Progenitor cell of endocrine pancreas (in vitro differentiated cells): ENCODE measurements at regions not wholly inside any gene's neighbourhood (a gene's known extent, or its start where the extent isn't known, plus 50 kb on each side); places are given as distances from the start of the nearest gene placed in this dataset.

Source experiments
- DNase-seq: peaks from one replicate; pipeline ENCODE4 v3.0.0; 2021; ENCODE audit warnings: low spot score; ENCODE audit not compliant: unreplicated experiment
- H3K27ac Mint-ChIP-seq: 2 replicates; pipeline ENCODE4 v1.8.0; 2021; ENCODE audit warnings: mild to moderate bottlenecking, moderate library complexity, mixed read lengths
- H3K27me3 Mint-ChIP-seq: 2 replicates; pipeline ENCODE4 v1.8.0; 2021; ENCODE audit warnings: mixed read lengths
- H3K36me3 Mint-ChIP-seq: 2 replicates; pipeline ENCODE4 v1.8.0; 2022; ENCODE audit warnings: mixed read lengths; ENCODE audit not compliant: insufficient read depth
- H3K4me1 Mint-ChIP-seq: 2 replicates; pipeline ENCODE4 v1.8.0; 2021; ENCODE audit warnings: low read depth, mixed read lengths
- H3K4me3 Mint-ChIP-seq: 2 replicates; pipeline ENCODE4 v1.8.0; 2021; ENCODE audit warnings: low read depth, mild to moderate bottlenecking, moderate library complexity, mixed read lengths
- H3K9me3 Mint-ChIP-seq: 2 replicates; pipeline ENCODE4 v1.8.0; 2021; ENCODE audit warnings: low read depth, mixed read lengths
- TF ChIP-seq, protein P1 (sequence below): fragments of 200-600 bp; sonication (generic); IDR thresholded peaks from one replicate; pipeline ENCODE4 v1.5.0; 2021; ENCODE audit warnings: antibody characterized with exemption, mild to moderate bottlenecking; ENCODE audit not compliant: unreplicated experiment

DNA sequence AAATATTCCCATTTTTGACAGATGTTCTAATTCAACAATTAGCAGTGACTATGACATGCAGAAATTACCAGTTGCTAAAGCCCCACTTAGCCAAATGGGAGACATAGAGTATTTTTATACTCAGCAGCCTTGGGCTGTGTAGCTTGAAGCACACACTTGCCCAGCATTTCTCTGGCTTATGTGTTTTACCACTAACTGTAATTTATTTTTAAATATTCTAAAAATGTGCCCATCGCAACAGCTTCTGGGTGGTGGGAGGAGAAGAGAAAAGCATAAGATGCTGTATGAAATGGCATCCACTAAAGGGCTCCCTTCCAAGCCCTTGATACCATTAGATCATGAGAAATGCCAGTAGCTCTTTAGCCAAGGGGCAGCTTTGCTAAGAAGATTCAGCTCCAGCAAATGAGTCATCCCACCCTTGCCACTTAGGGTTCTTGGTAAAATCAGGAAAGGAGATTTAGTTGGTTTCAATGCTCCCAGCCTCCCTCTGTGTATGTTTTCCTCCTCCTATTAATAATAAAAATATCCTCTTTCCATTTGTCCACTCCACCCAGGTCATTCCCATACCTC lies 462.7 kb upstream of the DEPDC1 start:
- Mint-ChIP-seq H3K36me3 (no peaks in the 10 kb centered on the region), H3K4me1 (peaks cover 2% of the 10 kb centered on the region), H3K27ac (no peak overlapping the region), H3K9me3 (no peaks in the 10 kb centered on the region), H3K27me3 (no peaks in the 10 kb centered on the region), H3K4me3 (no peak overlapping the region)
- TF ChIP-seq, protein P1, sequence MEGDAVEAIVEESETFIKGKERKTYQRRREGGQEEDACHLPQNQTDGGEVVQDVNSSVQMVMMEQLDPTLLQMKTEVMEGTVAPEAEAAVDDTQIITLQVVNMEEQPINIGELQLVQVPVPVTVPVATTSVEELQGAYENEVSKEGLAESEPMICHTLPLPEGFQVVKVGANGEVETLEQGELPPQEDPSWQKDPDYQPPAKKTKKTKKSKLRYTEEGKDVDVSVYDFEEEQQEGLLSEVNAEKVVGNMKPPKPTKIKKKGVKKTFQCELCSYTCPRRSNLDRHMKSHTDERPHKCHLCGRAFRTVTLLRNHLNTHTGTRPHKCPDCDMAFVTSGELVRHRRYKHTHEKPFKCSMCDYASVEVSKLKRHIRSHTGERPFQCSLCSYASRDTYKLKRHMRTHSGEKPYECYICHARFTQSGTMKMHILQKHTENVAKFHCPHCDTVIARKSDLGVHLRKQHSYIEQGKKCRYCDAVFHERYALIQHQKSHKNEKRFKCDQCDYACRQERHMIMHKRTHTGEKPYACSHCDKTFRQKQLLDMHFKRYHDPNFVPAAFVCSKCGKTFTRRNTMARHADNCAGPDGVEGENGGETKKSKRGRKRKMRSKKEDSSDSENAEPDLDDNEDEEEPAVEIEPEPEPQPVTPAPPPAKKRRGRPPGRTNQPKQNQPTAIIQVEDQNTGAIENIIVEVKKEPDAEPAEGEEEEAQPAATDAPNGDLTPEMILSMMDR: no peak
- DNase-seq: no peak

DNA sequence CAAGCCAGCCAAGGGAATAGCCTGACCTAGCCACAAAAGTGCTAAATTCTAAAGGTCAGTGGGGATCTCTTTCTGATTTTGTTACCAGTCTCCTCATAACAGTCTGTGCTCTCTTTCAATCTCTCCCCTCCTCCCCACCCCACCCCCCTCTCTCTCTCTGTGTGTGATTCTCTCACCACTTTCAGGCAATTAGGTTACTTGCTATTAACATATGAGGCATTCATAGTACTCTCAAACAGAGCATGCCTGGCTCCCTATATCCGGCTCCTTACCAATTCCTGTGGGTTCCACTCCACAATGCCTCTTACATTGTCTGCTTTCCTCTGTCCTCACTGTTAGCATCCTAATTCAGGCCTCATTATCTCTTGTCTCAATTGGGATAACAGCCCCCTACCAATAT lies 464.3 kb upstream of the DEPDC1 start:
- H3K4me3 Mint-ChIP-seq: no peak overlapping the region
- H3K4me1 Mint-ChIP-seq: peaks cover 2% of the 10 kb centered on the region
- TF ChIP-seq, protein P1: no peak
- no peak for DNase-seq
- H3K27me3 Mint-ChIP-seq: no peaks in the 10 kb centered on the region
- no peaks in the 10 kb centered on the region for H3K36me3 Mint-ChIP-seq
- H3K9me3 Mint-ChIP-seq: no peaks in the 10 kb centered on the region
- no peak overlapping the region for H3K27ac Mint-ChIP-seq

DNA sequence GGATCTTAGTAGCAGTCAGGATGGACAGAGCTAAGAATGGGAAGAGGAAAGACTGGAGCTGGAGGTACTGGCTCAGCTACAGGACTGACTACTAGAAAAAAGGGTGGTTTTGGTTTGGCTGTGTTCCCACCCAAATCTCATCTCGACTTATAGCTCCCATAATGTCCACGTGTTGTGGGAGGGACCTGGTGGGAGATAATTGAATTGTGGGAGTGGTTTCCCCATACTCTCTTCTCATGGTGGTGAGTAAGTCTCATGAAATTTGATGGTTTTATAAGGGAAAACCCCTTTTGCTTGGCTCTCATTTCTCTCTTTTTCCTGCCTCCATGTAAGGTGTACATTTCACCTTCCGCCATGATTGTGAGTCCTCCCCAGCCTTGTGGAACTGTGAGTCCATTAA lies 466.5 kb upstream of the DEPDC1 start:
- no peak for DNase-seq
- H3K4me1 Mint-ChIP-seq: no peaks in the 10 kb centered on the region
- H3K4me3 Mint-ChIP-seq: no peak overlapping the region
- no peaks in the 10 kb centered on the region for H3K27me3 Mint-ChIP-seq
- H3K36me3 Mint-ChIP-seq: no peaks in the 10 kb centered on the region
- no peak overlapping the region for H3K27ac Mint-ChIP-seq
- no peaks in the 10 kb centered on the region for H3K9me3 Mint-ChIP-seq
- TF ChIP-seq, protein P1: no peak

DNA sequence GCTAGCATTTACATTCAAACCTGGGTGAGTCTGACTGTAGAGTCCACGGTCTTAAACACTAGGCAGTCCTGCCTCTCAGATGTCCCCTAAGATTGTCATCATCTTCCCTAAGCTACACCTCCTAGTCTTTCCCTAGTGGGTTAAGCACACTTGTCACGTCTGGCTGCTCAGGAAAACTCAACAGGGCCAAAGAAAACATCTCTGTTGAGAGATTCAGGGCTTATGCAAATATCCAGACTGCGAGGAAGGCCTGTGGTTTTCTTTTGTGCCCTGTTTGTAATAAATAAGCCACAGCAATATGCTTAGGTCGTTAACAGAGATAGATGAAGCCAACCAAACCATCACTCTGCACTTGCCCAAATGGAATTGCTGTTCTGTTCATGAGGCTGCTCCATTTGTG lies 472.6 kb upstream of the DEPDC1 start:
- no peak for DNase-seq
- Mint-ChIP-seq H3K27me3 (no peaks in the 10 kb centered on the region), H3K9me3 (no peaks in the 10 kb centered on the region), H3K36me3 (no peaks in the 10 kb centered on the region), H3K27ac (no peak overlapping the region), H3K4me1 (no peaks in the 10 kb centered on the region), H3K4me3 (no peak overlapping the region)
- TF ChIP-seq, protein P1: no peak

DNA sequence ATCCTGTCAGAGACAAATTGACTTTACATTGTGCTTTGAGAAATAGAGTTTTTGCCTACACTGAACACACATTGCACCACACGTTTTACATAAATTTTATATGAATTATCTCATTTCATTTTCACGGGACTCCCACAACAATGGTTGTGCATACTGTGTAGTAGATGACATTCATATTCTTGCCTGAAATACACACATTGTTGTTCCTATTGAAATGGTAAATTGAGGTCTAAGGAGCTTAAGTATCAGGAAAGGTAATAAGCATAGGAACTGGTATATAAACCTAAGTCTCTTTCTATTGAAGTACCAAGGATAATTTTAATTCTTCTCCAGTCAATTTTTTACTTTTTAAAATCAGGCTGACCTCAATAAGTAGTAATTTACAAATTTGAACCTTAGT lies 473.7 kb upstream of the DEPDC1 start:
- peaks cover 3% of the 10 kb centered on the region for H3K4me1 Mint-ChIP-seq
- DNase-seq: no peak
- no peaks in the 10 kb centered on the region for H3K9me3 Mint-ChIP-seq
- no peak overlapping the region for H3K4me3 Mint-ChIP-seq
- no peaks in the 10 kb centered on the region for H3K27me3 Mint-ChIP-seq
- H3K36me3 Mint-ChIP-seq: no peaks in the 10 kb centered on the region
- H3K27ac Mint-ChIP-seq: no peak overlapping the region
- TF ChIP-seq, protein P1: no peak
